Gastrocnemius medialis (tissue), 4 donors: ENCODE measurements at regions not wholly inside any gene's neighbourhood (a gene's known extent, or its start where the extent isn't known, plus 50 kb on each side); places are given as distances from the start of the nearest gene placed in this dataset.

Experiments used
- ATAC-seq, 2 donors: fragments of 150-250 bp; one replicate each; pipeline ENCODE4 v1.9.1; 2016
- DNase-seq, 2 donors: peaks; one replicate each; pipeline ENCODE4 v3.0.0-alpha.2; 2019
- H3K27ac ChIP-seq, 4 donors: fragments of 200-600 bp; sonication (generic); 1 replicate in 1 of 4; 2 replicates in 3 of 4; pipeline ENCODE4 v1.5.1; 2016 to 2018; ENCODE audit warnings: mild to moderate bottlenecking in 2 of 4, moderate library complexity in 1 of 4
- H3K27me3 ChIP-seq, 3 donors: fragments of 200-600 bp; sonication (generic) in 2 of 3; 1 replicate in 1 of 3; 2 replicates in 2 of 3; pipeline versions ENCODE4 v1.5.1 to v1.6.0; 2016 to 2019; ENCODE audit warnings: mild to moderate bottlenecking in 1 of 3, moderate library complexity in 1 of 3
- H3K36me3 ChIP-seq, 2 donors: fragments of 200-600 bp; sonication (generic) in 1 of 2; one replicate each; pipeline ENCODE4 v1.5.1; 2017 to 2018
- H3K4me1 ChIP-seq, 2 donors: fragments of 200-600 bp; sonication (generic) in 1 of 2; one replicate each; pipeline ENCODE4 v1.5.1; 2016 to 2017; ENCODE audit warnings: mild to moderate bottlenecking in 2 of 2
- H3K4me3 ChIP-seq, 4 donors: fragments of 200-600 bp; sonication (generic) in 3 of 4; 1 replicate in 1 of 4; 2 replicates in 3 of 4; pipeline ENCODE4 v1.5.1; 2016 to 2019; ENCODE audit warnings: mild to moderate bottlenecking in 2 of 4
- H3K9me3 ChIP-seq, 3 donors: fragments of 200-600 bp; sonication (generic) in 2 of 3; 1 replicate in 1 of 3; 2 replicates in 2 of 3; pipeline ENCODE4 v1.5.1; 2016 to 2019
- POLR2A ChIP-seq, 2 donors: fragments of 450-650 bp; IDR thresholded peaks; one replicate each; pipeline ENCODE4 v1.6.1; 2017; ENCODE audit warnings: antibody characterized with exemption in 2 of 2, mild to moderate bottlenecking in 2 of 2, moderate library complexity in 2 of 2
- in situ Hi-C, 4 donors: fragments of 200-750 bp; cut with MboI; loops; one replicate each; pipeline versions ENCODE4 v1.15.0 to v1.8.0; 2017; ENCODE audit warnings: low sequenced_read_pairs in 4 of 4
- intact Hi-C: fragments of 100-400 bp; cut with DNase I; formaldehyde crosslinking; loops from one replicate; pipeline ENCODE4 v1.15.1; 2023; ENCODE audit warnings: low total_unique reads
- TF ChIP-seq, protein P1 (sequence below), 5 experiments: fragments of 450-650 bp in 3 of 5; fragments of 200-600 bp in 2 of 5; sonication (generic) in 2 of 5; IDR thresholded peaks in 4 of 5; conservative IDR thresholded peaks in 1 of 5; 1 replicate in 4 of 5; 2 replicates in 1 of 5; pipeline ENCODE4 v1.5.1; 2016 to 2019; ENCODE audit warnings: antibody characterized with exemption in 5 of 5, mild to moderate bottlenecking in 3 of 5, moderate library complexity in 3 of 5

DNA sequence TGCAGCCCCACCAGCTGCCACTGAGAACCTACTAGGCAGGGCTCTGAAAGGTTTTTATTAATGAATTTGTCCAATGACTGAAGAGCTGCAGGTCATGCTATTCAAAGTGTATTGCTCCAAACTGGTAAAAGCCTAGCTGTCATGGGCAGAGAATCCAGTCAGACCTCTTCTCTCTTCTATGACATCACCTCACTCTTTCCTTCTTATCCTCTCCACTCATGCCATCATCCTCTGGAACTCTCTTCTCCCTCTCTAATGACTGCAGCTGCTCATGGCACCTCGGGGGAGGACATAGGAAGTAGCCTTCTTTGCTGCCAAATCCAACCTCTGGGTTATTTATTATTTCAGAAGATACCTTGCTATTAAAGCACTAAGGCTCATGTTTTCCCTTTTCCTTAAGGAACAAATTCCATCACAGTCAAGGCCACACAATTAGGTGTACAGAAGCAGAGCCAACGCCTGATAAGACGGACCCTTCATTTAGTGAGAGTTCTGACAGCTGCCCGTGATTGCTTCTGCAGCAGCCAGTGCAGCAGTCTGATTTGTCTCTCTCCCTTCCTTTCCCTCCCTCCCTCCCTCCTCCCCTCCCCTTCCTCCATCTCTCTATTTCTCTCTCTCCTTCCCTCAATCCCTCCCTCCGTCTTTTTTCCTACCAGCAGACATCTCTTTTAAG, 87.0 kb upstream of the ONECUT1 start:
- in situ Hi-C loops (no loop called here), intact Hi-C loops (no loop called here)
- peaks cover 0 to 3% (median 0%) of the 10 kb centered on the region in 3 donors for H3K27me3 ChIP-seq
- H3K4me1 ChIP-seq, result no peaks in the 10 kb centered on the region
- no peak for DNase-seq
- TF ChIP-seq POLR2A (IDR thresholded peaks at IDR 0.05), result no peak
- TF ChIP-seq, protein P1, sequence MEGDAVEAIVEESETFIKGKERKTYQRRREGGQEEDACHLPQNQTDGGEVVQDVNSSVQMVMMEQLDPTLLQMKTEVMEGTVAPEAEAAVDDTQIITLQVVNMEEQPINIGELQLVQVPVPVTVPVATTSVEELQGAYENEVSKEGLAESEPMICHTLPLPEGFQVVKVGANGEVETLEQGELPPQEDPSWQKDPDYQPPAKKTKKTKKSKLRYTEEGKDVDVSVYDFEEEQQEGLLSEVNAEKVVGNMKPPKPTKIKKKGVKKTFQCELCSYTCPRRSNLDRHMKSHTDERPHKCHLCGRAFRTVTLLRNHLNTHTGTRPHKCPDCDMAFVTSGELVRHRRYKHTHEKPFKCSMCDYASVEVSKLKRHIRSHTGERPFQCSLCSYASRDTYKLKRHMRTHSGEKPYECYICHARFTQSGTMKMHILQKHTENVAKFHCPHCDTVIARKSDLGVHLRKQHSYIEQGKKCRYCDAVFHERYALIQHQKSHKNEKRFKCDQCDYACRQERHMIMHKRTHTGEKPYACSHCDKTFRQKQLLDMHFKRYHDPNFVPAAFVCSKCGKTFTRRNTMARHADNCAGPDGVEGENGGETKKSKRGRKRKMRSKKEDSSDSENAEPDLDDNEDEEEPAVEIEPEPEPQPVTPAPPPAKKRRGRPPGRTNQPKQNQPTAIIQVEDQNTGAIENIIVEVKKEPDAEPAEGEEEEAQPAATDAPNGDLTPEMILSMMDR (IDR thresholded peaks at IDR 0.05 in 4 of 5, conservative IDR thresholded peaks at IDR 0.05 in 1 of 5), result no peak
- H3K27ac ChIP-seq, result no peak overlapping the region
- H3K4me3 ChIP-seq, result no peak overlapping the region
- no peak for ATAC-seq
- no peaks in the 10 kb centered on the region for H3K9me3 ChIP-seq
- H3K36me3 ChIP-seq, result no peaks in the 10 kb centered on the region

DNA sequence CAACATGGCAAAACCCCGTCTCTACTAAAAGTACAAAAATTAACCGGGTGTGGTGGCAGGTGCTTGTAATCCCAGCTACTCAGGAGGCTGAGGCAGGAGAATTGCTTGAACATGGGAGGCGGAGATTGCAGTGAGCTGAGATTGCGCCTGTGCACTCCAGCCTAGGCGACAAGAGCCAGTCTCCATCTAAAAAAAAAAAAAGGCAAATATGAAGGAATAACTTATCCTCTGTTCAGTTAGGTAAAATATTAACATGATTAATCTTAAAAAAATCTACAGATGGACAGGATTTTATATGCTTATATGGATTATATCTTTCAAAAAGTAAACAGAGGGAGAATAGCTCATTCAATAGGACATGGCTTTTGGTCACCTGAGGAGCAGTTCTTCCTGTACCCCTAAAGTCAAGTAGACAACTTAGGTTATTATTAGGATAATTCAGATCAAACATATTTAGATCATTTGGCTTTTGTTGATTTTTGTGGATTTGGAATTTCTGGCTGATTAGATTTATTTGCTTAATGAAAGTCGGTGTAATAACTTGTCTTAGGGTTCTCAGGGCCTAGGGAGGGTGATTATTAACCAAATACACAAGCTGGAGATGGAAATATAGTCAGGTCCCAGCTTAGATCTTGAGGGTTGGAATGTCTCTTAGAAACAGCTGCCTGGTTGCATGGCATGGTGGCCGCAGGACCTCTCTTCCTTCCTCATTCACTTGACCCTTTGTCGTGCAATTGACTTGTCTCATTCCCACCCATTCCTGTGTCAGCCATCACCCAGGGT, 82.1 kb upstream of the ONECUT1 start:
- DNase-seq, result no peak
- H3K4me3 ChIP-seq, result no peak overlapping the region
- no peaks in the 10 kb centered on the region for H3K4me1 ChIP-seq
- ATAC-seq, result no peak
- in situ Hi-C loops, result no loop called here
- no peaks in the 10 kb centered on the region for H3K27me3 ChIP-seq
- H3K9me3 ChIP-seq, result no peaks in the 10 kb centered on the region
- intact Hi-C loops, result no loop called here
- H3K36me3 ChIP-seq, result no peaks in the 10 kb centered on the region
- H3K27ac ChIP-seq, result no peak overlapping the region
- TF ChIP-seq, protein P1 (IDR thresholded peaks at IDR 0.05 in 4 of 5, conservative IDR thresholded peaks at IDR 0.05 in 1 of 5), result no peak
- TF ChIP-seq POLR2A (IDR thresholded peaks at IDR 0.05), result no peak

DNA sequence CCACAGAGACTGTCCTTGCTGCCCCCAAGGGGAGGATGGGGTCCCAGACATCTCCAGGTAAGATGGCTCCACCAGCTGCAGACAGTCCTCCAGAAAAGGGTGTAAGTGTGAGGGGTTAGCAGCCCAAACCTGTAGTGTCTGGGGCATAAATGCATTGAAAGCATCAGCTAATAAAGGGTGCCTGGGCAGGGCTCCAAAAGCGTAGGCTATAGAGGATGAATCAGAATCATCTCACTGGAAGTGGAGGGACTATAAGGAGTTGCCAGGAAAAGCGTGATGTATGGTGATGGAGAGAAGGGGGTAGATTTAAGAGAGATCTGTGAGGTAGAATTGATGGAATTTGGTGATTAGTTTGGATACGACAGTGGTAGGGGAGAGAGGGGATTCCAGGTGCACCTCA, 79.9 kb upstream of the ONECUT1 start:
- intact Hi-C loops, result no loop called here

DNA sequence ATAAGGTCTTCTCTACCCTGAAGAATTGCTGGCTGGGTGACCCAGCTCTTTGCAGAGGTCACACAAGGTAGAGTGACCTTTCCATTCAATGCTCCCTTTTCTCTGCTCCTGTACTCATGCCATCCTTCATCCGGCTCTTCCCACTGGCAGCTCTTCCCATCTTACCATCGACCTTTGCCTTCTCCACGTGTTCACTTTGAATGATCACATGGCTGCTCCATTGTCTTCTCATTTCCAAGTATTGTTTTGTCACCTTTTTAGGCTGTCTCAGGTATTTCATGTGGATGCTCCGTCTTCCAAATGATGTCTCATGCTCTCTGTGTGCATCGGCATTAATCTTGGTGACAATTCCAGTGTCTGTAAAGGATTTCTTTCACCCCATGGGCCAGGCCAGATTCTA, 76.6 kb upstream of the ONECUT1 start:
- Histone ChIP-seq H3K36me3 (no peaks in the 10 kb centered on the region), H3K4me3 (no peak overlapping the region), H3K4me1 (no peaks in the 10 kb centered on the region), H3K27me3 (no peaks in the 10 kb centered on the region), H3K9me3 (no peaks in the 10 kb centered on the region), H3K27ac (no peak overlapping the region)
- no peak for DNase-seq
- TF ChIP-seq, protein P1 (IDR thresholded peaks at IDR 0.05 in 4 of 5, conservative IDR thresholded peaks at IDR 0.05 in 1 of 5), result no peak
- in situ Hi-C loops (no loop called here), intact Hi-C loops (no loop called here)
- no peak for ATAC-seq

More for the DNA sequence above, 79.9 kb upstream of the ONECUT1 start:
- DNase-seq, result no peak
- Histone ChIP-seq H3K36me3 (no peaks in the 10 kb centered on the region), H3K4me3 (no peak overlapping the region), H3K27ac (no peak overlapping the region), H3K9me3 (no peaks in the 10 kb centered on the region), H3K27me3 (no peaks in the 10 kb centered on the region), H3K4me1 (no peaks in the 10 kb centered on the region)
- in situ Hi-C loops, result no loop called here
- no peak for ATAC-seq
- TF ChIP-seq POLR2A (IDR thresholded peaks at IDR 0.05), result no peak
- TF ChIP-seq, protein P1 (IDR thresholded peaks at IDR 0.05 in 4 of 5, conservative IDR thresholded peaks at IDR 0.05 in 1 of 5), result no peak
